Neural progenitor cell (in vitro differentiated cells): ENCODE measurements at regions not wholly inside any gene's neighbourhood (a gene's known extent, or its start where the extent isn't known, plus 50 kb on each side); places are given as distances from the start of the nearest gene placed in this dataset.

Source experiments
- DNase-seq: peaks from one replicate; pipeline ENCODE4 v3.0.0-alpha.2; 2016; ENCODE audit warnings: low spot score
- H2AFZ ChIP-seq: fragments of 200-600 bp; sonication (generic); replicated peaks from 2 replicates; pipeline ENCODE4 v1.6.1; 2016; ENCODE audit warnings: antibody characterized with exemption
- H3F3A ChIP-seq: fragments of 200-600 bp; sonication (generic); 2 replicates; pipeline ENCODE4 v1.6.1; 2016; ENCODE audit warnings: antibody characterized with exemption, low read depth
- H3K27ac ChIP-seq: fragments of 200-600 bp; sonication (generic); 2 replicates; pipeline ENCODE4 v1.5.1; 2016; ENCODE audit warnings: mild to moderate bottlenecking
- H3K27me3 ChIP-seq: fragments of 200-600 bp; sonication (generic); 2 replicates; pipeline ENCODE4 v1.6.1; 2016; ENCODE audit warnings: mild to moderate bottlenecking, moderate library complexity
- H3K36me3 ChIP-seq: fragments of 200-600 bp; sonication (generic); 2 replicates; pipeline ENCODE4 v1.5.1; 2016
- H3K4me1 ChIP-seq: fragments of 200-600 bp; sonication (generic); 2 replicates; pipeline ENCODE4 v1.6.1; 2016; ENCODE audit warnings: mixed run types
- H3K4me2 ChIP-seq: fragments of 200-600 bp; sonication (generic); 2 replicates; pipeline ENCODE4 v1.6.1; 2016
- H3K4me3 ChIP-seq: fragments of 200-600 bp; sonication (generic); 2 replicates; pipeline ENCODE4 v1.5.1; 2016
- H3K79me2 ChIP-seq: fragments of 200-600 bp; sonication (generic); 2 replicates; pipeline ENCODE4 v1.6.1; 2016; ENCODE audit warnings: low read depth
- H3K9ac ChIP-seq: fragments of 200-600 bp; sonication (generic); 2 replicates; pipeline ENCODE4 v1.6.1; 2016
- H3K9me3 ChIP-seq: fragments of 200-600 bp; sonication (generic); 2 replicates; pipeline ENCODE4 v1.5.1; 2016; ENCODE audit warnings: low read depth
- H4K20me1 ChIP-seq: fragments of 200-600 bp; sonication (generic); 2 replicates; pipeline ENCODE4 v1.6.1; 2016; ENCODE audit warnings: low read depth
- H3K27ac Mint-ChIP-seq: 3 replicates; pipeline ENCODE4 v1.8.0; 2021; ENCODE audit warnings: mixed read lengths
- H3K27me3 Mint-ChIP-seq: 2 replicates; pipeline ENCODE4 v1.8.0; 2022; ENCODE audit warnings: low read depth, mild to moderate bottlenecking, inconsistent platforms, moderate library complexity, mixed read lengths; ENCODE audit not compliant: insufficient read depth
- H3K36me3 Mint-ChIP-seq: 3 replicates; pipeline ENCODE4 v1.8.0; 2021; ENCODE audit warnings: mixed read lengths
- H3K4me1 Mint-ChIP-seq: 3 replicates; pipeline ENCODE4 v1.8.0; 2021; ENCODE audit warnings: mixed read lengths
- H3K4me3 Mint-ChIP-seq: 3 replicates; pipeline ENCODE4 v1.8.0; 2021; ENCODE audit warnings: mild to moderate bottlenecking, moderate library complexity, mixed read lengths
- H3K9me3 Mint-ChIP-seq: 3 replicates; pipeline ENCODE4 v1.8.0; 2020; ENCODE audit warnings: mixed read lengths
- CTCF ChIP-seq: fragments of 200-600 bp; sonication (generic); IDR thresholded peaks from 2 replicates; pipeline ENCODE4 v1.5.1; 2017; ENCODE audit warnings: antibody characterized with exemption, mild to moderate bottlenecking
- EZH2 ChIP-seq: fragments of 200-600 bp; sonication (generic); IDR thresholded peaks from 2 replicates; pipeline ENCODE4 v1.6.1; 2017; ENCODE audit warnings: antibody characterized with exemption, mild to moderate bottlenecking, moderate library complexity
- EZH2phosphoT487 ChIP-seq: fragments of 200-600 bp; sonication (generic); IDR thresholded peaks from 2 replicates; pipeline ENCODE4 v1.6.1; 2017; ENCODE audit warnings: antibody characterized with exemption

GRCh38 chr9:95715868-95716435 lies 159.5 kb upstream of the ERCC6L2 start:
- no peak for TF ChIP-seq EZH2phosphoT487
- TF ChIP-seq EZH2 = no peak
- TF ChIP-seq CTCF = no peak
- Histone ChIP-seq H3K4me2 (no peak overlapping the region), H2AFZ (no peak overlapping the region), H3F3A (no peaks in the 10 kb centered on the region), H3K4me1 (no peaks in the 10 kb centered on the region), H3K9ac (no peak overlapping the region), H3K79me2 (no peaks in the 10 kb centered on the region), H3K27me3 (no peaks in the 10 kb centered on the region), H3K36me3 (no peaks in the 10 kb centered on the region), H4K20me1 (no peaks in the 10 kb centered on the region), H3K27ac (no peak overlapping the region), H3K9me3 (no peaks in the 10 kb centered on the region), H3K4me3 (no peak overlapping the region)
- Mint-ChIP-seq H3K27ac (no peak overlapping the region), H3K4me1 (no peaks in the 10 kb centered on the region), H3K9me3 (peaks cover 17% of the 10 kb centered on the region), H3K27me3 (peaks cover 8% of the 10 kb centered on the region), H3K36me3 (no peaks in the 10 kb centered on the region), H3K4me3 (no peak overlapping the region)
- DNase-seq = no peak

GRCh38 chr9:95710446-95710845 lies 165.0 kb upstream of the ERCC6L2 start:
- peaks cover 8% of the 10 kb centered on the region for H3K9me3 Mint-ChIP-seq
- DNase-seq = no peak
- H3K4me2 ChIP-seq = no peak overlapping the region
- no peaks in the 10 kb centered on the region for H3K27me3 ChIP-seq
- no peaks in the 10 kb centered on the region for H3K9me3 ChIP-seq
- H3K27ac Mint-ChIP-seq = no peak overlapping the region
- H3K27me3 Mint-ChIP-seq = peaks cover 10% of the 10 kb centered on the region
- H3K36me3 Mint-ChIP-seq = no peaks in the 10 kb centered on the region
- H3K4me1 ChIP-seq = no peaks in the 10 kb centered on the region
- H3K9ac ChIP-seq = no peak overlapping the region
- no peak overlapping the region for H3K4me3 ChIP-seq
- TF ChIP-seq EZH2phosphoT487 = no peak
- TF ChIP-seq CTCF = no peak
- no peak for TF ChIP-seq EZH2
- H2AFZ ChIP-seq = no peak overlapping the region
- H3K4me1 Mint-ChIP-seq = no peaks in the 10 kb centered on the region
- no peaks in the 10 kb centered on the region for H4K20me1 ChIP-seq
- H3K27ac ChIP-seq = no peak overlapping the region
- H3F3A ChIP-seq = no peaks in the 10 kb centered on the region
- no peaks in the 10 kb centered on the region for H3K36me3 ChIP-seq
- H3K79me2 ChIP-seq = no peaks in the 10 kb centered on the region
- no peak overlapping the region for H3K4me3 Mint-ChIP-seq

- Histone ChIP-seq H3K4me3 (no peak overlapping the region), H3K9me3 (no peaks in the 10 kb centered on the region), H3K36me3 (no peaks in the 10 kb centered on the region), H3K79me2 (no peaks in the 10 kb centered on the region), H3F3A (no peaks in the 10 kb centered on the region), H3K9ac (no peak overlapping the region), H4K20me1 (no peaks in the 10 kb centered on the region), H3K27ac (no peak overlapping the region), H2AFZ (no peak overlapping the region), H3K4me2 (no peak overlapping the region), H3K27me3 (no peaks in the 10 kb centered on the region), H3K4me1 (no peaks in the 10 kb centered on the region)
- Mint-ChIP-seq H3K27me3 (peaks cover 2% of the 10 kb centered on the region), H3K4me3 (no peak overlapping the region), H3K9me3 (peaks cover 16% of the 10 kb centered on the region), H3K4me1 (no peaks in the 10 kb centered on the region), H3K36me3 (no peaks in the 10 kb centered on the region), H3K27ac (no peak overlapping the region)
- TF ChIP-seq CTCF (no peak), EZH2 (no peak), EZH2phosphoT487 (no peak)
- DNase-seq = no peak
These were observed 178.8 kb upstream of the ERCC6L2 start for GRCh38 chr9:95696701-95697100.
